RWPE1 (cell line): ENCODE measurements at regions not wholly inside any gene's neighbourhood (a gene's known extent, or its start where the extent isn't known, plus 50 kb on each side); places are given as distances from the start of the nearest gene placed in this dataset.
"Not testable (repeated sequence)": the region's sequence is repeated elsewhere in the genome, so short reads cannot be mapped to it uniquely, and the experiment has no call there.

Source experiments
- CTCF ChIA-PET: fragments of 350-600 bp; sonication (Branson Sonifier 250); formaldehyde crosslinking; extraction: SDS; loops from one replicate; lab custom pipeline; 2021; lab: Yijun Ruan, JAX
- POLR2A ChIA-PET: fragments of 400-600 bp; formaldehyde crosslinking; extraction: SDS; loops from one replicate; lab custom pipeline; 2020; ENCODE audit warnings: antibody characterized with exemption; ENCODE audit not compliant: low non-redundant PET; lab: Yijun Ruan, JAX
- DNase-seq: peaks from one replicate; pipeline ENCODE4 v3.0.0; 2012; ENCODE audit warnings: low spot score
- H3K27ac ChIP-seq: fragments of 450-650 bp; 2 replicates; pipeline ENCODE4 v1.5.1; 2017
- TF ChIP-seq, protein P1 (sequence below): fragments of 450-650 bp; conservative IDR thresholded peaks from 2 replicates; pipeline ENCODE4 v1.5.1; 2017; ENCODE audit warnings: low read depth, mild to moderate bottlenecking

DNA sequence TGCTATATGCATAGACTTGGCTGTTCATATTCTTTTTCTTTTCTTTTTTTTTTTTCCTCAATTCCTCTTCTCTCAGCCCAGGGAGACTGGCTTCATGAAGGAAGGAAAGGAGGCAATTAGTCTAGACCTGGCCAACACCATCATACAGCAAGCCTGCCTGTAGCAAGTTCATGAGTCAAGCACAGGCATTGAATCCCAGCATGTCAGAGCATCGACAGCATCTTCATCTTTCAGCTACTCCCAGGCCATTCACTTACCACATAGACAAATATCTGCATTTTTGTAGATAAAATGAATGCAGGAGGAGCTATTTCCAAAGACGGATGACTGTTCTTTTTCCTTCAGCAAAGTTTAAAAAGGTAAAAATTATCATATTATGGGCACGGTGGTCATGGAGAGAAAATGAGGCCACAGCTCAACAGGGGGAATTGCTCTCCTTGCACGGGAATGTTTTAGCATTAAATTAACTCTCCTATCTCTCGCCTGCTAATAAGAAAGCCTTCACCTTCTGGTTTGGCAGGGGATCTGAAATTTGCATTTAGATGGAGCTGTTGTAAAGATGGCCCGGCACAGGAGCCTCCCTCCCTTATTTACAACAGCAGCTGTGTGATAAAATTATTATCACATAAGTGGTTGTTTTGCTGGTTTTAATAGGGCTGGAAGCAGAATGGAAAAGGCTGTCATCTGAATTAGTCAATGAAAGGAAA is 626.5 kb upstream of the AUTS2 start:
- no peak for DNase-seq
- CTCF ChIA-PET = interaction anchor here (0.5 kb wide), 1 partner anchor 1931 kb away, joined by 4 read pairs; no protein-coding TSS in a partner anchor
- no peak overlapping the region for H3K27ac ChIP-seq
- TF ChIP-seq, protein P1, sequence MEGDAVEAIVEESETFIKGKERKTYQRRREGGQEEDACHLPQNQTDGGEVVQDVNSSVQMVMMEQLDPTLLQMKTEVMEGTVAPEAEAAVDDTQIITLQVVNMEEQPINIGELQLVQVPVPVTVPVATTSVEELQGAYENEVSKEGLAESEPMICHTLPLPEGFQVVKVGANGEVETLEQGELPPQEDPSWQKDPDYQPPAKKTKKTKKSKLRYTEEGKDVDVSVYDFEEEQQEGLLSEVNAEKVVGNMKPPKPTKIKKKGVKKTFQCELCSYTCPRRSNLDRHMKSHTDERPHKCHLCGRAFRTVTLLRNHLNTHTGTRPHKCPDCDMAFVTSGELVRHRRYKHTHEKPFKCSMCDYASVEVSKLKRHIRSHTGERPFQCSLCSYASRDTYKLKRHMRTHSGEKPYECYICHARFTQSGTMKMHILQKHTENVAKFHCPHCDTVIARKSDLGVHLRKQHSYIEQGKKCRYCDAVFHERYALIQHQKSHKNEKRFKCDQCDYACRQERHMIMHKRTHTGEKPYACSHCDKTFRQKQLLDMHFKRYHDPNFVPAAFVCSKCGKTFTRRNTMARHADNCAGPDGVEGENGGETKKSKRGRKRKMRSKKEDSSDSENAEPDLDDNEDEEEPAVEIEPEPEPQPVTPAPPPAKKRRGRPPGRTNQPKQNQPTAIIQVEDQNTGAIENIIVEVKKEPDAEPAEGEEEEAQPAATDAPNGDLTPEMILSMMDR = no peak
- POLR2A ChIA-PET = no interaction called here

GRCh38 chr7:68977385-68978055 is 620.8 kb upstream of the AUTS2 start:
- H3K27ac ChIP-seq = no peak overlapping the region
- CTCF ChIA-PET = no interaction called here
- TF ChIP-seq, protein P1 = no peak
- POLR2A ChIA-PET = no interaction called here
- no peak for DNase-seq

- TF ChIP-seq, protein P1 = no peak
- H3K27ac ChIP-seq = no peak overlapping the region
- no peak for DNase-seq
- ChIA-PET POLR2A (no interaction called here), CTCF (interaction anchor here (0.7 kb wide), 1 partner anchor 55 kb away, joined by 3 read pairs; no protein-coding TSS in a partner anchor)
Observed at GRCh38 chr7:68978710-68979109, 619.6 kb upstream of the AUTS2 start.

DNA sequence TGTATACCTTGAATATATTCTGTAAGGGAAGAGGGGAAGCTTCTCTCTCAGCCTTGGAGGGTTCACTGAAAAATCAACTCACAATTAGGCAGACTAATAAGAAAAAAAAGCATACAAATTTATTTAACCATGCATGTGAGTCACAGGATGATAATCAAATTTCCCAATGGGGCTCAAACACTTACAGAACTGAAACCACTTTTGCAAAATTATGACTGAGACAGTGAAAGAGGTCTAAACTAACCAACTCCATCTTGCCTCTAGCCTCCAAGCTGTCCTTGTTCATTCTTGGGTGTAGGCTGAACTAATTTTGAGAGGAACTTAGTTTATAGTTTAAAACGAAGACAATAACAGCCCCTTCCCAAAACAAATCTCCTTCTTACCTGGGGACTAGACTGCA is 618.3 kb upstream of the AUTS2 start:
- DNase-seq = no peak
- TF ChIP-seq, protein P1 = no peak
- CTCF ChIA-PET = no interaction called here
- POLR2A ChIA-PET = no interaction called here
- no peak overlapping the region for H3K27ac ChIP-seq

DNA sequence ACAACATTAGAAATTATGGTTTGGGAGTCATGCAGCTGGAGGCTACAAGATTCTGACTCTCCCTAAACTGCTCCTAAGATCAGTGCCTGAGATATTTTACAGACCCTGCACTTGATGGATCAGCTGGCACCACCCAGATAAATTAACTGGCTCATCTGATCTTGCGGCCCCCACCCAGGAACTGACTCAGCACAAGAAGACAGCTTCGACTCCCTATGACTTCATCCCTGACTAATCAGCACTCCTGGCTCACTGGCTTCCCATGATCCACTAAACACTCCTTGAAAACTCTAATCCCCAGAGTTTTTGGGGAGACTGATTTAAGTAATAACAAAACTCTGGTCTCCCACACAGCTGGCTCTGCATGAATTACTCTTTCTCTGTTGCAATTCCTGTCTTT is 617.8 kb upstream of the AUTS2 start:
- H3K27ac ChIP-seq, CTCF ChIA-PET, DNase-seq, POLR2A ChIA-PET: not testable (repeated sequence)

GRCh38 chr7:68984306-68984705 is 614.0 kb upstream of the AUTS2 start:
- TF ChIP-seq, protein P1 = no peak
- ChIA-PET POLR2A (no interaction called here), CTCF (no interaction called here)
- DNase-seq = no peak
- H3K27ac ChIP-seq = no peak overlapping the region

DNA sequence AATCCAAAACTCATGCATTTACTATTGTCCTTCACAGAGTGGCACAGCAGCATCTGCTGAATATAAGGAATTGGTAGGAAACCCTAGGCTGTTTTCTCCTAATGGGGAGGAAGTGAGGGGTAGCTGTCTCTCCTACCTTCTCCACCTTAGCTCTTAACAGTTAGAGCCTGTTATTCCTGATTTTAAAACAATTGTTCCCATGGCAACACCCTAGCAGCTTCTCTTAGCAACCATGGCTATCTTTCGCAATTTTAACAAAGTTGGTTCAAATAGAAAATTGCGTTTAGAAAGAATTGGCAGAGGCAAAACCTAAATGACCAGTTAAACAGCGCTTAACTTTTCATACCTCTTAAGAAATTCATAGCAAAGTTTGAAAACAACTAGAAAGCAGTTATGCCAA is 603.4 kb upstream of the AUTS2 start:
- TF ChIP-seq, protein P1 = no peak
- ChIA-PET POLR2A (no interaction called here), CTCF (no interaction called here)
- DNase-seq = no peak
- no peak overlapping the region for H3K27ac ChIP-seq
